Inflammatory macrophage (primary cell): ENCODE measurements at regions not wholly inside any gene's neighbourhood (a gene's known extent, or its start where the extent isn't known, plus 50 kb on each side); places are given as distances from the start of the nearest gene placed in this dataset.
"Not testable (repeated sequence)": the region's sequence is repeated elsewhere in the genome, so short reads cannot be mapped to it uniquely, and the experiment has no call there.

ENCODE experiments used
- DNase-seq, 2 donors: peaks; one replicate each; pipeline ENCODE4 v3.0.0-alpha.2; 2020 to 2022

DNA sequence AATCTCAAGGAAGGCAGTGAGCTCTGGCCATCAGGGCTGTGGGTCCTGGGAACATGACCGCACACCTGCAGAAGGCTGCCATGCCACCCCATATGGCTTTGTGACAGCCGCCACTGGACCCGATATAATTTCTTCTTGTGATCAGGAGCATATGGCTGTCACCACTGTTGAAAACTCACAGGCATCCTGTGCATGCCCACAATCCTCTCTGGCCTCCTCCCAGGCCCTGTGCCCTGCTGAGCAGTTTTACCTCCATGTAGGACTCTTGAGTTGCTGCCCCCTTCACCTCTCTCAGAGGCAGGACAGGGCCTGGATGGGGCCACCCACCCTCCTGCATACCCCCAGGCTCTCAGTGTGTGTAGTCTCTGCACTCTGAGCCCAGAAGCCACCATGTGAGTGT lies 391.9 kb upstream of the AKR1E2 start:
- no peak for DNase-seq

DNA sequence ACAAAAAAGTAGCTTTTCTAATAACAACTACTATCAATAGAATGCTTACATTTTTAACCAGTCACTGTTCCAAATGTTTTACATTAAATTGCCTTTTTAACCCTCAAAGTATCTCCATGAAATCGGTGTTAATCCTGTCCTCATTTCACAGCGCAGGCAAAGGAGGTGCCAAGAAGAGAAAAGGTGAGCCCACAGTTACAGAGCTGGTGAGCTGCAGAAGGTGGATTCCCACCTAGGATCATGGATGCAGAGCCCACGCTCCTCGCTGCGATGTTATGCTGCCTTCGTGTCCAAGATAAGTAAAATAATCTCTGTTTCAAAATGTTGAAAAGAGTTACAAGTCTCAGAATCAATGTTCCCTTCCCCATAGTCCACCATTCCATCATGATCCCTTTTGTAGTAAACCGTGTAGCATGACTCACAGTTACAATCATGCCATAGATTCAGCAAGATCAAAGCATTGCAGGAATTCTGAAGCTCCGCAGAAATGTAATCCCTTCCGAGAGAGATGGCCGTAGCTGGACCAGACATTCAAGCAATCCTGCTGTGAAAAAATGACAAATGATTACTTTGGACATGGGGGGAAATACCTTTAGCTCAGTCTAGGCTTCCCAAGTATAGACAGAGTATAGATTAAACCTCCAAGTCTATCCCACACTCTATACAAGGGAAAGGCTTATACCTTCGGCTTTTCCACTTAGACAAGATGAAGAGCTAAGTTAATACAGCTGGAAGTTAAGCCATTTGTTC lies 394.7 kb upstream of the AKR1E2 start:
- no peak for DNase-seq

DNA sequence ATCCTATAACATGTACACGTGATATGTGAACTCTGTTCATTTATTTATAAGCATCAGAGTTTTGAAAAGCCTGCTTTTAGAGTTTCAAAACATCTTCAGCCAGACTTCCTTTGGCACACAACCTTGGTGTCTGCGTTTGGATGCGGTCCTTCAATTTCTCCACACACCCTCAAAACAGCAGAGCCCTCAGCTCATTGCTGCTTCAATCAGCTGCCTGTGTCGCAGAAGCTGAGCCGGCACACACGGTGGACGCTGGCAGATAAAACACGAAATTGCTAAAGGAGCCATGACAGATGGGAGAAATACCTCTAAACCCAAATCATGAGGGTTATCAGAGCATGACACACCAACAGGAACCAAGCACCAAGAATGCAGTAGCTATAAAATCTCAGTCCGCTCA lies 396.4 kb upstream of the AKR1E2 start:
- no peak for DNase-seq

DNA sequence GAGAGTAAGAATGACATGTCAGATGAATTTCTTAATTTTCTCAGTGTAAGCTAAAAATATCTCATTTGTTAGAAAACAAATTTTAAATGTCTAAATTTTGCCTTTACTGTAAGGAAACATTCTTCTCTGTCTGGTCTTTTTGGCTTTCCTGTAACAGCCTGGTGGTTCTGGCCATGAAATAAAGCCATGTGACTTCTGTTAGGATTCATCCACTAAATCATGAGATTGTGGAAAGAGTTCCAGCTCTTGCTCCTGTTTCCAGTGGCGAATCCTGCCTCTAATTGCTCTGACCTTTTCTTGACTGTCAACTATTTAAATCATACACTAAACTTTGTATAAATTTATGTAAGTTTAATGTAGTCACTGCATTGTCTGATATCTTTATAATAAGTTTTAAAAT lies 398.5 kb upstream of the AKR1E2 start:
- DNase-seq, result no peak

DNA sequence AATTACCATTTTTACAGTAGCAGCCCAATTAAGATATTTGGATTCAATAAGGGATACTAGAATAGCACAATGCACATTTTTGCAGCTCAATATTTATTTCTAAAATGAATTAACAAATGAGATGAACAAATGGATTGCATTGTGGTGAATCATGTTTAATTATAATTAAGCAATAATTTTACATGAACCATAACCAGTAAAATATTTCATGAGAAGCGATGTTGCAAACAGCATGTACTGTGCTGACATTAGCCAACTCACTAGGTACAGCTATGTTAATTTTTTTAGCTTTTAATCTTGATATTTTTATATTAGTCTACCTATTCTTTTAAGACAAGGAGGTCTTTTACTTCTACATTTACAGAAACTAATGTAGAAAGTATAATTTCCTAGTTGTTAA lies 399.1 kb upstream of the AKR1E2 start:
- no peak for DNase-seq

DNA sequence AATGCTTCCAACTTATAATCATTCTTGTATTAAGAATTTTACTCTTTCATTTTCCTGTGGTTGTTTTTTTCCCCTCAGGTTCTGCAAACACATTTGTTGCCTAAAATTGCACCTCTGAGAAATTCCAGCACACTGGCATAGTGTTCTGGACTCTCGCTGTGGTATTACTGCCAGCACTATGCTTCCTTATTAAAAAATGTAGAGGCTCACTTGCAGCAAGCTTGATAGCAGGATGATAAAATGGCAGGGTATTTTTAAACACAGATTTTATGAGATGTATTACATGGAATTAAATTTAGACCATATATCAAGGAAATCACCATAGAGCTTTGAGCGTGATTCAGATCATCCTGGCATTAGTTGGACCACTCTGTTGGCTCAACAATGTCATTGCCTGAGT lies 416.7 kb upstream of the AKR1E2 start:
- DNase-seq, result no peak

DNA sequence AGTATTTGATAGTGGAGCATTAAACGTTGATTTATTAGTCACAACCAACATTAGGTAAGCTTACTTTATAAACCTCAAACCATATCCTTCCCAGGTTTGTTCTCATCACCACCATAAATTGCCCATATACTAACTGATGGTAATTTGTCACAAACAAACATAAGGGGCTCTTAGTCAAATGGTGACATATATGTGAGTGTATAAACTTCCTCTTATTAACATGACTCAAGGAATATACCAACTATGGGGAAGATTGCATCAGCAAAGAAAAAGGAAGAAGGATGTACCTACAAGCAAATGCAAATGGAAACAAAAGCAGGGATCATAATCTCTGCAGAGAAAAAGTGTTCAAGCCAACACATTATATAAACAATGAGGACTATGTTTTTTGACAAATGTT lies 418.2 kb upstream of the AKR1E2 start:
- peak; percentile 62 to 89 for DNase-seq

DNA sequence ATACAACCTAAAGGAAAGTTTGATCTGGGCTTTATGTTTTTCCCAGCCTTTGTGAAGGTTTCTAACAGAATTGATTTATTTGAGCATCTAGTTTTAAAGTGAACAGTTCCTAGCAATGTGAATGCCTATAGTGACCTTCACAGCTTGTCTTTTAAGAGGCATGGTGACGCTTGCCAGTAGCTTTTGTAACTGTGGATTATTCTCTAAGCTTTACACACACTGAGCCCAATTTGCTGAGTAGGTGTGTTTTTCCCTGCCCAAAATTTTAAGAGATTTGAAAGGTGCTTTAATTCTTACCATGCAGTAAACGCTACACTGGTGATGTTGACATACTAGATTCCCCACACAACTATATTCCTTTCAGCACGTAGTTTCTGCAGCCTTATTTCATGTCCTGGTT lies 420.2 kb upstream of the AKR1E2 start:
- no peak for DNase-seq

DNA sequence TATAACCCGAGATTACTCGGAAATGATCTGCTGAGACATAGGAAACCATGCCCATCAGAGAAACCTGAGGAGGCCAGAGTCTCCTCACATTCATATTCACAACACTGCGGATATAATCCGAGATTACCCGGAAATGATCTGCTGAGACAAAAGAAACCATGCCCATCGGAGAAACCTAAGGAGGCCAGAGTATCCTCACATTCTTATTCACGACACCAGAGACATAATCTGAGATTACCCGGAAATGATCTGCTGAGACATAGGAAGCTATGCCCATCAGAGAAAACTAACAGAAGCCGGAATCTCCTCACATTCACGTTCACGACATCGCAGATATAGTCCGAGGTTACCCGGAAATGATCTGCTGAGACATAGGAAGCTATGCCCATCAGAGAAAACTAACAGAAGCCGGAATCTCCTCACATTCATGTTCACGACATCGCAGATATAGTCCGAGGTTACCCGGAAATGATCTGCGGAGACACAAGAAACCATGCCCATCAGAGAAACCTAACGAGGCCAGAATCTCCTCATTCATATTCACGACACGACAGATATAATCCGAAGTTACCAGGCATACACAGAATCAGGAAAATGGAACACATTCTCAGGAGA lies 422.3 kb upstream of the AKR1E2 start:
- DNase-seq, result no peak

DNA sequence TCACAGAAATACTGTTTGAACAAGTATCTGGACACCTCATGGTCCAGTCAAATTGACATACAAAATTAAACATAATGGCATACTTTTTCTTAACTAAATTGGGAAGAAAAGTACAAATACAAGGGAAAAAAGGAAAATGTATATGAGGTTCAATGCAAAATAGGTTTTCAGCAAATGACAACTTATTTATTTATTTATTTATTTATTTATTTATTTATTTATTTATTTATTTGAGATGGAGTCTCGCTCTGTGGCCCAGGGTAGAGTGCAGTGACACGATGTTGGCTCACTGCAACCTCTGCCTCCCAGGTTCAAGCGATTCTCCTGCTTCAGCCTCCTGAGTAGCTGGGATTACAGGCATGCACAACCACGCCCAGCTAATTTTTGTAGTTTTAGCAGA lies 424.9 kb upstream of the AKR1E2 start:
- not testable (repeated sequence) for DNase-seq

DNA sequence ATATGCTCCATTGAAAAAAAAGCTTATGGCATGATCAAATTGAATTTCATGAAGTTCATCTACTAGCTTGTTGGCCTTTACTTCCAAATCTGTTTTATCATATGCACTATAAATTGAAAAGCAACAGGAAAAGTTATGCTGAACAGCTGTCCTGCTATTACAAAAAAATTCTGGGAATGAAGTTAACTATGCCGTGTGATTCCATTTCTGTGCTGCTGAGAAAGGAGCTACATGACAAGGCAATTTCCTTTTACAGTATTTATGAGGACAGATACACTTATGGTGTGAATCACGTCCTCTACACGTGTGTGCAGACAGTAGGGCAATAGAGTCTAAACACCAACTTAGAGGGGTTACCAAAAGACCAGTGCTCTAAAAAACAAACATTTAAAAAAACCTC lies 426.5 kb upstream of the AKR1E2 start:
- no peak for DNase-seq

DNA sequence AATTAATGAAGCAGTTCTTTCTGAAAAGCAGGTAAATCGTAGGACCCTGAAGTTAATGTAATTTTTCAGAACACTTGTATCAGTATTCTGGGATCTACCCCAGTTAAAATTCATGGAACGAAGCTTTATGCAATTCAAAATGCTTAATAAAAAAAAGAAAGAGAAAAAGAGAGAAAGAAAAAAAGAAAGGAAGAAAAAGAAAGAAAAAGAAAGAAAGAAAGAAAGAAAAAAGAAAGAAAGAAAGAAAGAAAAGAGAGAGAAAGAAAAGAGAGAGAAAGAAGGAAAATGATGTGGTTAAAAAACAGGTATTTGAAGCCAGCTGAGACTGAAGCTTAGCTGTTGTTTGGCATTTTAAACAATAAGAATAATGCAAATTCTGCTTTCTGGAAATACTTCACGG lies 427.4 kb upstream of the AKR1E2 start:
- no peak for DNase-seq

DNA sequence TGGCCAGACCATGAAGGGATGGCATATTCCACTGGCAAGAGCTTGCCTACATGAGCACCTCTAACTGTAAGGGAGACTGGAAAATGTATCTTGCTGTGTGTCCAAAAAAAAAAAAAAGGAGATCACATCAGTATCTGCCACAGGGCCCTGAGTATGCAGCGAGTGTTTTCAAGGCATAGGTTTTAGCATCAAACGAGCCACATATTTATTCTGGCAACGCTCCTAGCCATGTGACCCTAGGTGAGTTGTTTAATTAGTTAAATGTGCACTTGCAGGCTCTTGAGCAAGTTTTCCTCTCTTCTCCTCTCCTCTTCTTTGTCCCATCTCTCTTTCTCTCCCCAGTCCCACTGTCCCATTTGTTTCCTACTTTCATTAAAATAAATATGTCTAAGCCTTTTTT lies 428.7 kb upstream of the AKR1E2 start:
- no peak for DNase-seq

DNA sequence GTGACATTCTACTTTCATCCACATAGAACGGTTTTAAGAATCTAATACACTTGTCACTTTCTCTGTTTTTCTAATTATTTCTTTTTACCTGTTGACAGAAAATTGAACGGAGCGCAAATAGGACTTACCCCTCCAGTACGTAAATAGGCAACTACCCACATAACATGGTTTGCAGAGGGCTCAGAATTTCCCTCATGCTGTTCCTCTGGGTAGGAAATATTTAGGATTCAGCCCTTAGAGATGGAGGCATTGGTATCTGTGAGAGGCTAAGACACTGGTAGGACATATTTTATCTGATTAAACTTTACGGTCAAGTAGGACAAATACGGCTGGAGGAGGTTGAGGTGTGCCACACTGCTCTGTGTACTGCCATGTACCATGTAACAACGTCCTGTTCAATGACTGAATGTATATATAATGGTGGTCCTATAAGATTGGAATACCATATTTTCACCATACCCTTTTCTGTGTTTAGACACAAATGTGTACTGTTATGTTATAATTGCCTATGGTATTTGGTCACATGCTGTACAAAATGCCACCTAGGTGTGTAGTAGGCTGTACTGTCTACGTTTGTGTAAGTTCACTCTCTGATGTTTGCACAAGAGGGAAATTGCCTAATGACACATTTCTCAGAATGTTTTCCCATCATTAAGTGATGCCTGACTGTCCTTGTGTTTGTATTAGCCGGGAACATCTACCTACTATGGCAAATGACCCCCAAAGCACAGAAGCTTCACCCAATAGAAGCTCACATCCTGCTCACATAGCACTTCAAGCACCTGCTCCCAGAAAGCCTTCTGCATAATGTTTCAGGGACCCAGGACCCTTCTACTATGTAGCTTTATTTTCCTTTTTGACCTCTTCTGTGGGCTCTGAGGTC lies 429.4 kb upstream of the AKR1E2 start:
- DNase-seq, result no peak

DNA sequence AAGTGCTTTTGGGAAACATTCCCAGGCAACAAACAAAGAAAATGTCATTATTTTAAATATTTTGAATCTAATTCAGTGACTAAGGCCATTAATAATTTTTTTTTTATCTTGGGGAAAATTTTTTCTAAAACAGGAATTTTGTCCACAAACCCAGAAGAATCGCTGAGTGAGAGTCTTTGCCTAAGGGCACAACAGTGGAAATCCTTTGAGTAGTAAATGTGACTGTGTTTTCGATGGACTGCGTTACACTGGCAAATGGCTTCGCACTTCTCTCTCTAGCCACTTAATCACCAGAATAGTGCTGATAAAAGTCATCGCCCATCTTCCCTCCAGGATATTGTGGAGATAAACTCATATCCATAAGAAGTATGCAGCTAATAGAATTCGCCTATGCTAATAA lies 430.3 kb upstream of the AKR1E2 start:
- DNase-seq, result no peak

DNA sequence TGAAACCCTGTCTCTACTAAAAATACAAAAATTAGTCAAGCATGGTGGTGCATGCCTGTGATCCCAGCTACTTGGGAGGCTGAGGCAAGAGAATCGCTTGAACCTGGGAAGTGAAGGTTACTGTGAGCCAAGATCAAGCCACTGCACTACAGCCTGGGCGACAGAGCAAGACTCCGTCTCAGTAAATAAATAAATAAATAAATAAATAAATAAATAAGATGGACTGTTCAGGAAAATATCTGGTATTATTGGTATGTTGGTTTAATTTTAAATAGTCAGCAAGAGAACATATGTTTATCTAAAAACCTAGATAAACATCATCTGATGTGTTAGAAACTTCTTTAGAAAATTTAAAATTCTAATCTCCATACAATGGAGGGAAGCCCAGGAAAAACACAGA lies 431.6 kb upstream of the AKR1E2 start:
- DNase-seq, result not testable (repeated sequence)

DNA sequence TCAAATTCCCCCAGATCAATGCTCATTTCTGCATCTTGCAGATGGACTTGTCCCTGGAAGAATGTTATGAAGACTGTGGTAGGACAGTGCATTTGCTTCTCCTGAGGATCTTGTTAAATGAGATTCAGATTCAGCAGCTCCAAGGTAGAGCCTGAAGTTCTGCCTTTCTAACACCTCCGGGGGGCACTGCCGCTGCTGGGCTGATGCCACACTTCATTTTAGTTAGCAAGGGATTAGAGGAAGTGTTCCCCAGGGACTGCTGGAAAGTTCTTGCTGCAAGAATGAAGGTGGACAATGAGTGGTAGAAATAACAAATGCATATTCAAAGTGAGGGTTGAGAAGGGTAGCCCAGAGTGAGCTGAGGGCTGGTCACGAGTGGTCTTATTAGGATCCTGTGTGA lies 434.3 kb upstream of the AKR1E2 start:
- peak in 1 of 2 donors; percentile 33 for DNase-seq

DNA sequence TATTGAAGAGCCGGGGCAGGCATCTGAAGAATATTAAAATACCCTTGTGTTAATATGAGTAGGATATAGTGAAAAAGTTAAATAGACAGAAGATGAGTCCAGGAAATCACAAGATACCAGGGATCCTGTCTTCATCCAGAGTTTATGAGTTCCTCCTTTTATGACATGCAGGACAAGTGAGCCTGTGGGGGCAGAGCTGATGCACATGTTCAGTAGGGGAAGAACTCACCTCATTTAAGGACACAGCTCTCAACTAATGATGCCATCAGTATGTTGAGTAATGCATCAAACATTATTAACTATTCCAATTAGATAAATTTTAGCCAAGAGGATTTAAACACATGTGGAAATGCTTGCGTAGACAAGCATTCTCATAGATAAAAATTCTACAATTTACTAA lies 435.8 kb upstream of the AKR1E2 start:
- DNase-seq, result peak in 1 of 2 donors; percentile 8

DNA sequence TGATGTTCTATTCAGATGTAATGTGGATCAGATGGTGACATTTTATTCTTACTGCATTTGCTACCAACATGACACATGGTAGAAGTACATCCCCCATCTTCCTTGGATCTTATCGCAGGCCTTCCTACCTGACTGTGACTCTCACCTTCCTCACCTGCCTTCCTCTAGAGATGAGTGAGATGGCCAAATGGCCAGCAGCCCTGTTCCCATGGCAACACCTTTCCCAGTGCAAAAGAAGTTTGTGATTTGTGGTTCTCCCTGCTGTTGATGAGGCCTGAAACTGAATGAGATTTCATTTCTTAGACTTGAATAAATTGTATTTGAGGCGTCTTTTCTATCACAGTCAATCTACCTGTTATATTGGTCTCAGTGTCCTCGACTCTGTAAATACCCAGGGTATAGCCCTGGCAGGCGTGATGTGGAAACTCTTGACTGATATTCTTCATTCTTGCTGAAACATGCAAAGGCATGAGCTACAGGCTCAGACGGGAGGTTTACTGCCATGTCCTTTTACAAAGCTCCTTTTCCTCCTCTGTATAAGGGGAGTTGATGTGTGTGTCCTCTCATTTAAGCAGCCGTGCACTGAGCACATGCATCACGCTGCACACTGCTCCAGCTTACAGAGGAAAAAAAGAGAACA lies 440.7 kb upstream of the AKR1E2 start:
- no peak for DNase-seq

DNA sequence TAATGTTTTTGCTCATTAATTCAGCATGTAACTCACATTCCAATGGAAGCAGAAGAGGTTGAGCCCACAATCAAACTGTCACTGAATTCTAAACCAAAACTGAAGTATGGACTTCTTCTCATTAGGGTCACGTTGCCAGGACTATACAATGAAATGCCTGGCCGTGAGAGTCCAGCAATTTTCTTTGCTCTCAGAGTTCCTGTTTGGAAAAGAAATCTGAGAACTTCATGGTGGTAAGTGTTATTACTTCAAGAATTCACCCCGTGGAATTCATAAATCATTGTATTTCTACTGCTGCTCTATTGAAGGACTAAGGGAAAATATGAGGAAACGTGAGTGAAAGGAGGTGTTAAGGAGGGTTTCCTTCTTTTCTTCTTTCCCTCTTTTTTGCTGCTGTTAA lies 441.8 kb upstream of the AKR1E2 start:
- no peak for DNase-seq

DNA sequence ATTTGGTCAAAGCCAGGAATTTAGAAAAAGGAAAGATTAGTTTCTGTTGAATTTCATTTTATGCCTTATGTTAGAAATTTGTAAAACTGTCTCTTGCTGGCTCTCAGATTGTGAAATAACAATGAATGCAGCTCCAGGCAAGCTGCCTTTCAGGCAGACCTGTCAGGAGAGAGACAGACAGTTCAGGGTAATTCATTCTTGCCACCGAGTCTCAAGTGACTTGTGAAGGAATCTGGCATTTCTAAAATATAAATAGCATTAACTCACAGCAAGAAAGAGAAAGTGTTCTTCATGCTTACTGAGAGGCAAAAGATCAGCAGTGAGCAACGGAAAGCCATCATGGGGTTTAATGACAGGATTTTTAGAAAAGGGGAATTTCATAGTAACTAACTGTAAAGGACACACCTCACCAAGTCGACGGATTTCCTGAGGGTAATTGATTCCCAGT lies 442.3 kb upstream of the AKR1E2 start:
- no peak for DNase-seq

DNA sequence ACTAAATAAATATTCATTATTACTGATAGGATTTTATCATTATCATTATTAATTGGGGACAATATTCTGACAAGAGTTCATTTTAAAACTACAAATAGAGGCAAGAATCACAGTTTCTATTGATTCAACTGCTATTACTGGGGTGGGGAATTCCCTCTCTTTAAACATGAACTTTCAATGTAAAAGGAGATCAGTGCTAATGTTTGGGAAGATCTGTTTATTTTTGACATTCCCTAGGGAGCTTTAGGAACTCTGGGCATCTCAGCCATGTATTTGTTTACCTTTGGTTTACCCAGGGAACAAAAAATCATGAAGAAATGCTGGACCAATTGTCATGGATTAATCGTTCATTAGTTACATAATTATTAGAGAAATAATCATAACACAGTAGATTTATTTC lies 443.2 kb upstream of the AKR1E2 start:
- no peak for DNase-seq

DNA sequence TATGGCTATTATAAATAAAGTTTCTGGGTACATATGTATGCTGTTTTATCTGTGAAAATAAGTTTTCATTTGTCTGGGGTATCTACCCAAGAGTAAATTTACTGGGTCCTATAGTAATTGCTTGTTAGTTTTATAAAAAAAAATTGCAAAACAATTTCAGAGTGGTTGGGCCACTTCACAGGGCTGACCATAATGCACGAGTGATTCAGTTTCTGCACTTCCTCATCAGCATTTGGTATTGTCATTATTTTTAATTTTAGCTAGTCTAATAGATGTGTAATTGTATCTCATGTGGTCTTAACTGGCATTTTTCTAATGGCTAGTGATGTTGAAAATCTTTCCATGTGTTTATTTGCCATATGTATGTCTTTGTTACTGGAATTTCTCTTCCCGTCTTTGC lies 452.4 kb upstream of the AKR1E2 start:
- peak; percentile 15 to 43 for DNase-seq
